Body of pancreas (tissue), 4 donors: ENCODE measurements at regions not wholly inside any gene's neighbourhood (a gene's known extent, or its start where the extent isn't known, plus 50 kb on each side); places are given as distances from the start of the nearest gene placed in this dataset.

ENCODE experiments used
- ATAC-seq: fragments of 150-250 bp; one replicate; pipeline ENCODE4 v1.9.1; 2016
- DNase-seq, 4 donors: peaks; one replicate each; pipeline ENCODE4 v3.0.0-alpha.2; 2019
- H3K27ac ChIP-seq, 4 donors: fragments of 200-600 bp; sonication (generic); 1 replicate in 3 of 4; 2 replicates in 1 of 4; pipeline versions ENCODE4 v1.5.1 to v1.6.1; 2016 to 2019; ENCODE audit warnings: mild to moderate bottlenecking in 1 of 4, mixed read lengths in 1 of 4, moderate library complexity in 1 of 4
- H3K27me3 ChIP-seq, 2 donors: fragments of 200-600 bp; sonication (generic); one replicate each; pipeline ENCODE4 v1.6.0; 2016; ENCODE audit warnings: mild to moderate bottlenecking in 1 of 2
- H3K36me3 ChIP-seq, 2 donors: fragments of 200-600 bp; sonication (generic); replicated peaks in 1 of 2; 2 replicates each; pipeline ENCODE4 v1.5.1; 2016; ENCODE audit warnings: low read depth in 2 of 2; ENCODE audit not compliant: insufficient read depth in 1 of 2
- H3K4me1 ChIP-seq: fragments of 200-600 bp; sonication (generic); one replicate; pipeline ENCODE4 v1.6.0; 2016
- H3K4me3 ChIP-seq, 2 donors: fragments of 200-600 bp; sonication (generic); 1 replicate in 1 of 2; 2 replicates in 1 of 2; pipeline ENCODE4 v1.5.1; 2016 to 2019
- H3K9me3 ChIP-seq, 3 donors: fragments of 200-600 bp; sonication (generic); 1 replicate in 2 of 3; 2 replicates in 1 of 3; pipeline ENCODE4 v1.5.1; 2016
- POLR2A ChIP-seq, 3 donors: fragments of 450-650 bp; IDR thresholded peaks; one replicate each; pipeline ENCODE4 v1.6.1; 2016; ENCODE audit warnings: antibody characterized with exemption in 3 of 3, mild to moderate bottlenecking in 2 of 3
- WGBS, 2 donors: methylation state at CpG; one replicate each; pipeline ENCODE4 v1.1.5; 2017; 5-methylcytosine and 5-hydroxymethylcytosine counted together
- intact Hi-C: fragments of 100-400 bp; cut with DNase I; formaldehyde crosslinking; loops from one replicate; pipeline ENCODE4 v1.15.1; 2023
- TF ChIP-seq, protein P1 (sequence below), 7 experiments: fragments of 450-650 bp in 4 of 7; fragments of 200-600 bp in 3 of 7; sonication (generic) in 3 of 7; IDR thresholded peaks; one replicate each; pipeline ENCODE4 v1.5.1; 2016 to 2019; ENCODE audit warnings: antibody characterized with exemption in 7 of 7

DNA sequence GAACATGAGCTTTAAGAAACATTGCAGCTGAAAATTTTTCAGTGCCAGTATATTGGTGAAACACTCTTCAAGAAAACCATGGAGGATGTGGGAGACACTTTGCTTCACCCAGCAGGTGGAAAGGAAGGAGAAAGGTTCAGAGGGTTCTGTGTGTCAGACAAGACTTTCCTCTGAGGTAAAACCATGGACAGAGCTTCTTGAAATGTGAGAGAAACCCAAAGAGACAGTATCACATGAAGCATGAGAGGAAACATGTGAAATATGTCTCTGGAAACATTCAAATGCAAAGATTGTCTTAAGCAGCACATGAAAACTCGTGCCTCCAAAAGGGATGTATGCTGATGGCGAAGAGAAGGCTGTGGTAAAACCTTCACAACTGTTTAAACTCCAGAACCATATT, 368.9 kb upstream of the ST8SIA4 start:
- 29 to 42% methylated on average over 2 of the region's 2 CpGs for WGBS, 2 donors
- no peak for DNase-seq
- H3K27ac ChIP-seq = no peak overlapping the region
- intact Hi-C loops = no loop called here
- TF ChIP-seq, protein P1, sequence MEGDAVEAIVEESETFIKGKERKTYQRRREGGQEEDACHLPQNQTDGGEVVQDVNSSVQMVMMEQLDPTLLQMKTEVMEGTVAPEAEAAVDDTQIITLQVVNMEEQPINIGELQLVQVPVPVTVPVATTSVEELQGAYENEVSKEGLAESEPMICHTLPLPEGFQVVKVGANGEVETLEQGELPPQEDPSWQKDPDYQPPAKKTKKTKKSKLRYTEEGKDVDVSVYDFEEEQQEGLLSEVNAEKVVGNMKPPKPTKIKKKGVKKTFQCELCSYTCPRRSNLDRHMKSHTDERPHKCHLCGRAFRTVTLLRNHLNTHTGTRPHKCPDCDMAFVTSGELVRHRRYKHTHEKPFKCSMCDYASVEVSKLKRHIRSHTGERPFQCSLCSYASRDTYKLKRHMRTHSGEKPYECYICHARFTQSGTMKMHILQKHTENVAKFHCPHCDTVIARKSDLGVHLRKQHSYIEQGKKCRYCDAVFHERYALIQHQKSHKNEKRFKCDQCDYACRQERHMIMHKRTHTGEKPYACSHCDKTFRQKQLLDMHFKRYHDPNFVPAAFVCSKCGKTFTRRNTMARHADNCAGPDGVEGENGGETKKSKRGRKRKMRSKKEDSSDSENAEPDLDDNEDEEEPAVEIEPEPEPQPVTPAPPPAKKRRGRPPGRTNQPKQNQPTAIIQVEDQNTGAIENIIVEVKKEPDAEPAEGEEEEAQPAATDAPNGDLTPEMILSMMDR (IDR thresholded peaks at IDR 0.05) = no peak
- TF ChIP-seq POLR2A (IDR thresholded peaks at IDR 0.05) = no peak
- H3K36me3 ChIP-seq = no peaks in the 10 kb centered on the region
- H3K4me3 ChIP-seq = no peak overlapping the region
- H3K27me3 ChIP-seq = no peaks in the 10 kb centered on the region
- H3K9me3 ChIP-seq = no peaks in the 10 kb centered on the region
- ATAC-seq = no peak
- H3K4me1 ChIP-seq = no peaks in the 10 kb centered on the region

DNA sequence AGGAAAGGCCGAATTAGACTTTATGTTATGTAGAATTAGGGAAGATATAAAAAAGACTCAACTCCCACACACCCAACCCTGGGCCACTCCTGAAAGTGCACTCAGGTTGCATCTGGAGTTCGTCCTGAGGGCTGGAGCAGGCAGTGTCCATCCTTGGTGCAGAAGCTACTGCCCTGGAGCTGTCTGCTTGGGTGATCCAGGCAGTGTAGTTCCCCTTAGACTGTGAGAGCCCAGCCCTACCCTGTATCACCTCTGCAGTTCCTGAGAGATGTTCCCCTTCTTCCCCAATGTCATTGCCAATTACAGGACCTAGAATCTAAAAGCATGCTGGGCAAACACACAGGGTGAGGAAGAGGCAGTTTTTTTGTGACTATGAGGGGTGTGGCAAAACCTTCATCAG, 368.3 kb upstream of the ST8SIA4 start:
- TF ChIP-seq, protein P1 (IDR thresholded peaks at IDR 0.05) = no peak
- no peak for TF ChIP-seq POLR2A (IDR thresholded peaks at IDR 0.05)
- Histone ChIP-seq H3K27me3 (no peaks in the 10 kb centered on the region), H3K9me3 (no peaks in the 10 kb centered on the region), H3K27ac (no peak overlapping the region), H3K4me3 (no peak overlapping the region), H3K4me1 (no peaks in the 10 kb centered on the region), H3K36me3 (no peaks in the 10 kb centered on the region)
- intact Hi-C loops = no loop called here
- DNase-seq (no peak), ATAC-seq (no peak)
- 37 to 43% methylated on average over 2 of the region's 2 CpGs for WGBS, 2 donors

DNA sequence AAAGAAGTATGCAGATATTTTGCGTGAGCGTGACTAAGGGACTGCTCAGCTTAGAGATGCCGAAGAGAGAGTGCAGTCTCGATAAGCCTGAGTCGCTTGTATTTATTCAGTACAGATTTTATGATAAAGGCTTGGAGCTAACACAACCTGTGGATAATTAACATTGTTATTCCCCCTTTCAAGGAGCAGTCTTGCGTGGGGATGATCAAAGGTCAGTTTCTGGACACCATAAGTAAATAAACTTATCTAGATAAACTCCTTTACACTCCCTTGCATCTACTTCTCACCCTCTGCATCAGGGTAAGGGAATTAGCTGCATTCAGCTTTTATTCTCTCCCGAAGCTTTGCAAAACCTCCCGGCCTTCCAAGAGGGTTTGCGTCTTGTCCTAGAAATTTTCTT, 357.8 kb upstream of the ST8SIA4 start:
- intact Hi-C loops = no loop called here
- no peak for ATAC-seq
- 17 to 31% methylated on average over 9 of the region's 9 CpGs for WGBS, 2 donors
- Histone ChIP-seq H3K36me3 (no peaks in the 10 kb centered on the region), H3K4me3 (no peak overlapping the region), H3K4me1 (no peaks in the 10 kb centered on the region), H3K27me3 (no peaks in the 10 kb centered on the region), H3K9me3 (no peaks in the 10 kb centered on the region), H3K27ac (no peak overlapping the region)
- DNase-seq = no peak
- no peak for TF ChIP-seq POLR2A (IDR thresholded peaks at IDR 0.05)
- TF ChIP-seq, protein P1 (IDR thresholded peaks at IDR 0.05) = no peak

DNA sequence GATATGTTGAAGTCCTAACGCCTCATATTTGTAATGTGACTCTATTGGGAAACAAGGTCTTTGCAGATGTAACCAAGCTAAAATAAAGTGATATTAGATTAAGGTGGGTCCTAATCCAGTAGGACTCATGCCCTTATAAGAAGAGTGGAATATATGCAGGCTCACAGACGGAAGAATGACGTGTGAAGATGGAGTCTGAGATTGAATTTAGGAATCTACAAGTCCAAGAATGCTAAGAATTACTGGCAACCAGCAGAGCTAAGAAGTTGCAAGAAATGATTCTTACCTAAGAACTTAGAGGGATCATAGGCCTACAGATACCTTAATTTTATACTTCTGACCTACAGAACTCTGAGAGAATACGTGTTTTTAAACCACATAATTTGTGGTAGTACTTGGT, 350.0 kb upstream of the ST8SIA4 start:
- no peak overlapping the region for H3K27ac ChIP-seq
- no peaks in the 10 kb centered on the region for H3K9me3 ChIP-seq
- WGBS, 2 donors = 54 to 76% methylated on average over 4 of the region's 4 CpGs
- H3K4me3 ChIP-seq = no peak overlapping the region
- ATAC-seq (no peak), DNase-seq (no peak)
- no peak for TF ChIP-seq POLR2A (IDR thresholded peaks at IDR 0.05)
- TF ChIP-seq, protein P1 (IDR thresholded peaks at IDR 0.05) = no peak
- no peaks in the 10 kb centered on the region for H3K36me3 ChIP-seq
- no peaks in the 10 kb centered on the region for H3K4me1 ChIP-seq
- no peaks in the 10 kb centered on the region for H3K27me3 ChIP-seq
- intact Hi-C loops = no loop called here

DNA sequence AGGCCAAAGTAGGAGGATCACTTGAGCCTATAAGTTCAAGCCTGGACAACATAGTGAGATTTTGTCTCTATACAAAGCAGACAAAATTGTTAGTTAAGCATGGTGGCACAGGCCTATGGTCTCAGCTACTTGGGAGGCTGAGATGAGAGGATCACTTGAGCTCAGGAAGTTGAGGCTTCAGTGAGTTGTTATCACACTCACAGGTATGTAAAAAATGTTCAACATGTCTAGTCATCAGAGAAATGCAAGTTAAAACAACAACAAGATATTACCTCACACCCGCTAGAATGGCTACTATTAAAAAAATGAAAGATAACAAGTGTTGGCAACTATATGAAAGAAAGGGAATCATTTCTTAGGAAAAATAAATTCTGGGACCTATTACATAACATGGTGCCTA, 341.5 kb upstream of the ST8SIA4 start:
- Histone ChIP-seq H3K27ac (no peak overlapping the region), H3K4me1 (no peaks in the 10 kb centered on the region), H3K4me3 (no peak overlapping the region), H3K9me3 (no peaks in the 10 kb centered on the region), H3K27me3 (no peaks in the 10 kb centered on the region), H3K36me3 (no peaks in the 10 kb centered on the region)
- no peak for DNase-seq
- WGBS, 2 donors = 80 to 85% methylated on average over 1 of the region's 1 CpG
- ATAC-seq = no peak
- intact Hi-C loops = no loop called here
- TF ChIP-seq, protein P1 (IDR thresholded peaks at IDR 0.05) = no peak
- no peak for TF ChIP-seq POLR2A (IDR thresholded peaks at IDR 0.05)
